H9 (cell line): ENCODE measurements at regions not wholly inside any gene's neighbourhood (a gene's known extent, or its start where the extent isn't known, plus 50 kb on each side); places are given as distances from the start of the nearest gene placed in this dataset.

Experiments used
- DNase-seq: peaks from one replicate; pipeline ENCODE4 v3.0.0-alpha.2; 2017
- H2AFZ ChIP-seq: one replicate; pipeline ENCODE4 v1.6.1; 2013; ENCODE audit warnings: mild to moderate bottlenecking, low read length, control low read depth, moderate library complexity
- H2AK5ac ChIP-seq: 2 replicates; pipeline ENCODE4 v1.6.1; 2013; ENCODE audit warnings: low read length, control low read depth, mixed read lengths; ENCODE audit not compliant: insufficient read length
- H2BK120ac ChIP-seq: one replicate; pipeline ENCODE4 v1.6.1; 2013; ENCODE audit warnings: low read depth, mild to moderate bottlenecking, low read length, control low read depth, inconsistent platforms; ENCODE audit not compliant: poor library complexity, severe bottlenecking
- H2BK12ac ChIP-seq: 2 replicates; pipeline ENCODE4 v1.6.1; 2013; ENCODE audit warnings: low read length, control low read depth, mixed read lengths, low read depth; ENCODE audit not compliant: insufficient read length
- H2BK15ac ChIP-seq: 2 replicates; pipeline ENCODE4 v1.6.1; 2013; ENCODE audit warnings: low read depth, low read length, control low read depth
- H2BK20ac ChIP-seq: one replicate; pipeline ENCODE4 v1.6.1; 2013; ENCODE audit warnings: low read depth, mild to moderate bottlenecking, low read length, control low read depth, inconsistent platforms; ENCODE audit not compliant: poor library complexity, severe bottlenecking
- H2BK5ac ChIP-seq: 2 replicates; pipeline ENCODE4 v1.6.1; 2013; ENCODE audit warnings: low read length, control low read depth, mixed read lengths; ENCODE audit not compliant: insufficient read length
- H3K14ac ChIP-seq: 2 replicates; pipeline ENCODE4 v1.6.1; 2013; ENCODE audit warnings: low read length, control low read depth; ENCODE audit not compliant: insufficient read depth
- H3K18ac ChIP-seq: 2 replicates; pipeline ENCODE4 v1.6.1; 2013; ENCODE audit warnings: low read depth, mild to moderate bottlenecking, mixed read lengths, low read length, control low read depth; ENCODE audit not compliant: insufficient read length
- H3K23ac ChIP-seq: 2 replicates; pipeline ENCODE4 v1.6.1; 2013; ENCODE audit warnings: low read length, control low read depth, mixed read lengths, low read depth; ENCODE audit not compliant: insufficient read length
- H3K23me2 ChIP-seq: 2 replicates; pipeline ENCODE4 v1.6.1; 2013; ENCODE audit warnings: low read depth, mild to moderate bottlenecking, mixed read lengths, low read length, control low read depth; ENCODE audit not compliant: insufficient read length, poor library complexity, severe bottlenecking
- H3K27ac ChIP-seq: 2 replicates; pipeline ENCODE4 v1.5.1; 2013; ENCODE audit warnings: low read length, control low read depth, mixed read lengths, low read depth; ENCODE audit not compliant: insufficient read length
- H3K27me3 ChIP-seq: 2 replicates; pipeline ENCODE4 v1.6.1; 2013; ENCODE audit warnings: low read length, control low read depth, inconsistent platforms; ENCODE audit not compliant: insufficient read depth
- H3K4ac ChIP-seq: 2 replicates; pipeline ENCODE4 v1.6.1; 2013; ENCODE audit warnings: low read depth, mild to moderate bottlenecking, control low read depth, inconsistent platforms, low read length, moderate library complexity
- H3K4me1 ChIP-seq: 2 replicates; pipeline ENCODE4 v1.6.1; 2013; ENCODE audit warnings: low read length, control low read depth, inconsistent platforms; ENCODE audit not compliant: insufficient read depth
- H3K4me2 ChIP-seq: 2 replicates; pipeline ENCODE4 v1.6.1; 2013; ENCODE audit warnings: low read length, control low read depth, mixed read lengths; ENCODE audit not compliant: insufficient read length, insufficient read depth
- H3K56ac ChIP-seq: 2 replicates; pipeline ENCODE4 v1.6.1; 2013; ENCODE audit warnings: low read depth, mild to moderate bottlenecking, mixed read lengths, low read length, control low read depth; ENCODE audit not compliant: insufficient read length
- H3K79me1 ChIP-seq: 2 replicates; pipeline ENCODE4 v1.6.1; 2013; ENCODE audit warnings: low read depth, mild to moderate bottlenecking, moderate library complexity, low read length, control low read depth, inconsistent platforms; ENCODE audit not compliant: insufficient read depth, poor library complexity, severe bottlenecking
- H3K79me2 ChIP-seq: 2 replicates; pipeline ENCODE4 v1.6.1; 2013; ENCODE audit warnings: low read length, control low read depth, inconsistent platforms; ENCODE audit not compliant: insufficient read depth
- H3K9ac ChIP-seq: 2 replicates; pipeline ENCODE4 v1.6.1; 2013; ENCODE audit warnings: low read length, control low read depth, mixed read lengths; ENCODE audit not compliant: insufficient read length; ENCODE audit errors: extremely low read depth
- H3K9me3 ChIP-seq: one replicate; pipeline ENCODE4 v1.6.1; 2013; ENCODE audit warnings: low read depth, low read length, inconsistent platforms; ENCODE audit not compliant: control insufficient read depth
- H3T11ph ChIP-seq: one replicate; pipeline ENCODE4 v1.6.1; 2013; ENCODE audit warnings: mild to moderate bottlenecking, low read length, control low read depth, inconsistent platforms
- H4K20me1 ChIP-seq: one replicate; pipeline ENCODE4 v1.6.1; 2013; ENCODE audit not compliant: control insufficient read depth, insufficient read length, insufficient read depth
- H4K5ac ChIP-seq: 2 replicates; pipeline ENCODE4 v1.6.1; 2013; ENCODE audit warnings: low read depth, mild to moderate bottlenecking, mixed read lengths, low read length, control low read depth; ENCODE audit not compliant: insufficient read length
- H4K8ac ChIP-seq: replicated peaks from 2 replicates; pipeline ENCODE4 v1.6.1; 2013; ENCODE audit warnings: low read length, control low read depth, mixed read lengths, low read depth; ENCODE audit not compliant: insufficient read length
- H4K91ac ChIP-seq: 2 replicates; pipeline ENCODE4 v1.6.1; 2013; ENCODE audit warnings: low read depth, mild to moderate bottlenecking, moderate library complexity, mixed read lengths, low read length, control low read depth; ENCODE audit not compliant: insufficient read length
- H3K27ac Mint-ChIP-seq, 3 experiments: 2 replicates in 2 of 3; 3 replicates in 1 of 3; pipeline ENCODE4 v1.8.0; 2020 to 2021; ENCODE audit warnings: mixed read lengths in 3 of 3, mild to moderate bottlenecking in 1 of 3, moderate library complexity in 1 of 3
- H3K27me3 Mint-ChIP-seq: 2 replicates; pipeline ENCODE4 v1.8.0; 2021; ENCODE audit warnings: low read depth, mild to moderate bottlenecking, moderate library complexity, mixed read lengths
- H3K36me3 Mint-ChIP-seq, 3 experiments: 2 replicates in 2 of 3; 3 replicates in 1 of 3; pipeline ENCODE4 v1.8.0; 2020 to 2021; ENCODE audit warnings: low read depth in 3 of 3, mixed read lengths in 3 of 3; ENCODE audit not compliant: insufficient read depth in 1 of 3
- H3K4me1 Mint-ChIP-seq, 2 experiments: 2 replicates each; pipeline ENCODE4 v1.8.0; 2020; ENCODE audit warnings: mixed read lengths in 2 of 2
- H3K4me3 Mint-ChIP-seq, 2 experiments: 2 replicates in 1 of 2; 3 replicates in 1 of 2; pipeline ENCODE4 v1.8.0; 2020 to 2021; ENCODE audit warnings: mild to moderate bottlenecking in 2 of 2, mixed read lengths in 2 of 2, moderate library complexity in 1 of 2
- H3K9me3 Mint-ChIP-seq, 2 experiments: 2 replicates in 1 of 2; 3 replicates in 1 of 2; pipeline ENCODE4 v1.8.0; 2020; ENCODE audit warnings: mild to moderate bottlenecking in 2 of 2, mixed read lengths in 2 of 2, moderate library complexity in 1 of 2
- WGBS: extraction: QIAGEN DNeasy Blood & Tissue Kit; methylation state at CpG from one replicate; pipeline ENCODE4 v1.1.7; 2013; ENCODE audit warnings: missing lambda C conversion rate, low lambda C conversion rate, mixed read lengths; ENCODE audit not compliant: insufficient read length; ENCODE audit errors: extremely low coverage; 5-methylcytosine and 5-hydroxymethylcytosine counted together
- TF ChIP-seq, protein P1 (sequence below): fragments of 200-600 bp; sonication (generic); conservative IDR thresholded peaks from 3 replicates; pipeline ENCODE4 v1.8.0; 2021; ENCODE audit warnings: antibody characterized with exemption, mild to moderate bottlenecking

DNA sequence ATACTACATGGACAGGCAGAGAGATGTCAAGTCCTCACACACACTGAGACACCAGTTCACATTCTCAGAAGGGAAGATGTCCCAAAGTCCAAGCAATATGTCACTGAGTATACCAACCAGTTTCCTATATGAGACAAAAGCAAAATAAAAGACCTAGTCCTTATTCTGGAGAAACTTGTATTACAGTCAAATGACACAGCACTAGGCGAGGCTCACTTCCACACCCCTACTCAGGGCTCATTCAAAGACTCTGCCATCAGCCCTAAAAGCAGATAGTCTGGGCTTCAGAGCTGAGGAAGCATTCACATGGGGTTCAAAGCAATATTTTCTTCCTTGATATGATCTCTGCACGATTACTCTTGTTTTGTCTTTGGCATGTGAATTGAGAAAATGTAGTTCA is 129.9 kb upstream of the UBL3 start:
- Histone ChIP-seq H2BK12ac (no peak overlapping the region), H2BK15ac (no peak overlapping the region), H3K23ac (no peak overlapping the region), H4K91ac (no peak overlapping the region), H2BK120ac (no peak overlapping the region), H3K14ac (no peak overlapping the region), H2BK20ac (no peak overlapping the region), H3K56ac (no peak overlapping the region), H3K23me2 (no peaks in the 10 kb centered on the region), H3K4me1 (0 out of 2 replicates have a peak, but pooled peaks cover 3% of the 10 kb centered on the region), H3T11ph (no peak overlapping the region), H3K79me2 (no peaks in the 10 kb centered on the region), H2AFZ (no peak overlapping the region), H3K9me3 (peaks cover 7% of the 10 kb centered on the region), H4K5ac (no peak overlapping the region), H2AK5ac (no peak overlapping the region), H4K20me1 (no peaks in the 10 kb centered on the region), H2BK5ac (no peak overlapping the region), H3K4me2 (no peak overlapping the region), H3K27me3 (no peaks in the 10 kb centered on the region), H4K8ac (no peak overlapping the region), H3K4ac (no peak overlapping the region), H3K27ac (no peak overlapping the region), H3K18ac (no peak overlapping the region), H3K79me1 (no peaks in the 10 kb centered on the region), H3K9ac (no peak overlapping the region)
- H3K27me3 Mint-ChIP-seq = no peaks in the 10 kb centered on the region; the same call in 1 of the 2 replicates
- TF ChIP-seq, protein P1, sequence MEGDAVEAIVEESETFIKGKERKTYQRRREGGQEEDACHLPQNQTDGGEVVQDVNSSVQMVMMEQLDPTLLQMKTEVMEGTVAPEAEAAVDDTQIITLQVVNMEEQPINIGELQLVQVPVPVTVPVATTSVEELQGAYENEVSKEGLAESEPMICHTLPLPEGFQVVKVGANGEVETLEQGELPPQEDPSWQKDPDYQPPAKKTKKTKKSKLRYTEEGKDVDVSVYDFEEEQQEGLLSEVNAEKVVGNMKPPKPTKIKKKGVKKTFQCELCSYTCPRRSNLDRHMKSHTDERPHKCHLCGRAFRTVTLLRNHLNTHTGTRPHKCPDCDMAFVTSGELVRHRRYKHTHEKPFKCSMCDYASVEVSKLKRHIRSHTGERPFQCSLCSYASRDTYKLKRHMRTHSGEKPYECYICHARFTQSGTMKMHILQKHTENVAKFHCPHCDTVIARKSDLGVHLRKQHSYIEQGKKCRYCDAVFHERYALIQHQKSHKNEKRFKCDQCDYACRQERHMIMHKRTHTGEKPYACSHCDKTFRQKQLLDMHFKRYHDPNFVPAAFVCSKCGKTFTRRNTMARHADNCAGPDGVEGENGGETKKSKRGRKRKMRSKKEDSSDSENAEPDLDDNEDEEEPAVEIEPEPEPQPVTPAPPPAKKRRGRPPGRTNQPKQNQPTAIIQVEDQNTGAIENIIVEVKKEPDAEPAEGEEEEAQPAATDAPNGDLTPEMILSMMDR = no peak
- H3K4me1 Mint-ChIP-seq = peaks cover 0 to 4% of the 10 kb centered on the region in 2 experiments; a peak in 2 of 4 replicates
- H3K9me3 Mint-ChIP-seq = peaks cover 11 to 33% of the 10 kb centered on the region in 2 experiments
- H3K36me3 Mint-ChIP-seq = peaks cover 6 to 18% (median 11%) of the 10 kb centered on the region in 3 experiments
- no peak overlapping the region for H3K4me3 Mint-ChIP-seq
- H3K27ac Mint-ChIP-seq = no peak overlapping the region
- DNase-seq = no peak
- no CpG with 5 or more reads among the region's 2 CpGs for WGBS
